Activated CD4-positive, alpha-beta T cell treated with anti-CD3 and anti-CD28 coated beads, Interleukin-2, amount 50 U/mL, for 24 hours (primary cell): ENCODE measurements at regions not wholly inside any gene's neighbourhood (a gene's known extent, or its start where the extent isn't known, plus 50 kb on each side); places are given as distances from the start of the nearest gene placed in this dataset.

ENCODE experiments used
- DNase-seq, 2 donors: peaks; one replicate each; pipeline ENCODE4 v3.0.0-alpha.2; 2020; ENCODE audit warnings: low read depth in 1 of 2, low spot score in 1 of 2

DNA sequence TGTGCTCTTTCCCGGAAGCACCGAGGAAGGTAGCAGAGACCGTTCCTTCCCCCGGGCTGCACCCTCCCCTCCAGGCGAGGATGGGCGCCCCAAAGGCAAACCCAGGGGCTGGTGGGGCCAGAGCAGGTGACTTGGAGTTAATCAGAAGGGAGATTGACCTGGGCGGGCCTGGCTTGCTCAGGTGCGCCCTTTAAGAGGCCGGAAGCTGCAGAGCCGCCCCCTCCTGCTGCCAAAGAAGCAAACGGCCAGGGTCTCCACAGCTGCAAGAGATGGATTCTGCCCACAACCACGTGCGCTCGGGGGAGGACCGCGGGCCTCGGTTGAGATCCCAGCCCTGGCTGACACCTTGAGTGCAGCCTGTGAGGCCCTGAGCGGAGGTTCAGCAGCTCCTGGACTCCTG, 218.2 kb upstream of the NAALADL2 start:
- DNase-seq, result no peak

DNA sequence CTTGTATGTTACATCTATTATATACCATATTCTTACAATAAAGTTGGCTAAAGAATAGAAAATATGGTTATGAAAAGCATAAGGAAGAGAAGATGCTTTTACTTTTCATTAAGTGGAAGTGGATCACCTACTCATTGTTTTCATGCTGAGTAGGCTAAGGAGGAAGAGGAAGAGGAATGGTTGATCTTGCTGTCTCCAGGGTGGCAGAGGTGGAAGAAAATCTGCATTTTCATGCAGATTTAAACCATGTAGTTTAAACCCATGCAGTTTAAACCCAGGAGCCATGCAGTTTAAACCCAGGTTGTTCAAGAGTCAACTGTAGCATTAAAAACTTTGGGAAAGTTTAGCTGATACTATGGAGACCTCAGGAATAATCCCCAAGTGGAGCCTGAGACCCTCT, 214.8 kb upstream of the NAALADL2 start:
- no peak for DNase-seq

DNA sequence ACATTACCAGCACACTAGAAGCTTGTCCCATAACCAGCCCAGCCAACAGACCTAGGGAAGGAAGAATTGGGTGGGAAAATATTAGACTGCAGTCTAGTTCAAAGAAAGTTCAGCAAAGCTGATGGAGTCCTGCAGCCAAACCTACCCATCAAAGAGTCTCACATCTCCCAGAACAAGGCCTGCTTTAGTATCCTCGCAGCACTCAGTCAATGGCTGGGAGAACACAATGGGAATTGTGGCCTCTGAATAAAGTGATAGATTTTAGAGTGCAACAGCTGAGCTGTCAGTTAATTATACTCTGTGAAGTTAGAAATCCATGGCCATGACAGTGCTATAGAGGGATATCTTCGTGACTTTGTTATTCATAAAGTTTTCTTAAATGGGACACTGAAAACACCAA, 207.2 kb upstream of the NAALADL2 start:
- DNase-seq, result no peak

DNA sequence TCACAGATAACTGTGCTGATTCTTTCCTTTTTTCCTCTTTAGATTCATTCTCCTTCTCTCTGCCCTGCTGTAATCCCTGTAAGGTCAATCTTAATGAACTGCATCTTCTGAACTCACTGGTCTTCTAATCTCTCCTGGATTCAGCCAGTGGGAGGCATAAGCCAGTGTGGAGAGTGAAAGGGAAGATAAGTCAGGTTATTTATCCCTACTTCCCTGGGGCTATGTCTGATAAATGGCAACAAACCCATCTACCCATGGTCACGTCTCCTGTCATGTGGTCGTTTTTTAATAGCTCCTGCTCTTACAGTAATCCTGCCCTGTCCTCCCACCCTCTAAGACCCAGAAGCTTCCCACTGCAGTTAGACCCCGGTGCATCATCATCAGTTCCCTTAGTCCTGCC, 199.6 kb upstream of the NAALADL2 start:
- DNase-seq, result no peak

DNA sequence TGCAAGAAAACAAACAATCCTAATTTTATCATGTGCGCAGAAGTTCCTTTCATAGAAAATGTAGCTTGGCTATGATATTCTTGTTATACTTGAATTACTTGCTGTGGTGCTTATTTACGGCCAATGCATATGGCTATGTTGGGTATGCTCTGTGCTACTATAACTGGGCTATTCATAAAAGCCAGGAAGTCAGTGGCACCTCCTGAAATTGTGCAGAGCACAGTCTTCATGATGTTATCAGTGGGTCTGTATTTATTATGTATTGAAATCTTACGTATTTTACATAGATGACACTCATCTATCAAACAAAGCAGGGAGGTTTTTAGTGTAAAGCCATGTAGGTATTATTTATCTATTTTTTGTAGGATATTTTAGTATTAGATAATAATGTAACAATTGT, 196.5 kb upstream of the NAALADL2 start:
- DNase-seq, result no peak

DNA sequence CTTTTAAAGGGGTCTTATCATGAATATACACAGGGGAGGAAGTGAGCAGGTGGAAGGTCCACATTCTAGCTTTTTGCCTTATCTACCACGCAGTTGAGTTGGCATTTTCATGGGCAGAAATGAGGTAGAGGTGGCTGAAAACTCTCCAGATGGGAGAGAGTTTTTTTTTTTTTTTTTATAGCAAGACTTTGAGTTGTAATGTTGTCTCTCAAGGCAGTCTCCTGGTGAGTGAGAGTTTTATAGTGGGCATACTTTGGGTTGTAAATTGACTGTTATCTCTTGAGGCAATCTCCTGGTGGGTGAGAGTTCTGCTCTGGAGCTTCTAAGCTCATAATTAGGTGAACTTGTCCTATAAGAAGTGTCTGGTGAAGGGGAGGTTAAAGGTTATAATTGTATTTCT, 191.7 kb upstream of the NAALADL2 start:
- DNase-seq, result no peak

DNA sequence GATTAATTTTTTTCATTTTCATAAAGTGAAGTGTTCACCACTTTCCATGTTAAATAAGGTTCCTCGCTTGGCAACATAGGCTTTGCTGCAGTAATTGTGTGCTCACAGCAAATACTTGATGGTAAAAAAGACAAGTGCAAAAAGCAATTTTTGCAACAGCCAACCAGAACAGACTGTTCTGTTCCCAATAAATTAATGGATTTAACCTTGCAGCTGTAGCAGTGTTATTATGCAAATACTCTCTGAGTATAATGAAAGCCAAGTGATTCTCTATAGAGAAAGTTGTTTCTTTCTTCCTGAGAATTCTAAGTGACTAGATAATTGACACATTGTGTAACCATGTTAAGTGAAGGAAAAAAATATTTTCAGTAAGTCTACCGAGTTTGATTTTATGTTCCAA, 183.7 kb upstream of the NAALADL2 start:
- no peak for DNase-seq

DNA sequence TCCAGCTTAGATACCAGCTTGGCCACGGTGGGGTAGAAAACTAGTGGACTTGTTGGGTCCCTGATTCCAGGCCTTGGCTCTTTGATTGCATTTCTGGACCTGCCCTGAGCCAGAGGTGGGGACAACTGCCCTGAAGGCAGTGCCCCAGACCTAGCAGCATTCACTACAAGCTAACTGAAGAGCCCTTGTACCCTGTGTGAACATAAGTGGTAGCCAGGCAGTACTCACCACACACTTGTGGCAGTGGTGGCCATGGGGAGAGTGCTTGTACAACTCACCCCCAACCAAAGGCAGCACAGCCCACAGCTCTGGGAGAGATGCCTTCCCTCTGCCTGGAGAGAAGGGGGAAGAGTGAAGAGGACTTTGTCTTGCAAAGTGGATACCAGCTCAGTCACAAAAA, 177.3 kb upstream of the NAALADL2 start:
- no peak for DNase-seq

DNA sequence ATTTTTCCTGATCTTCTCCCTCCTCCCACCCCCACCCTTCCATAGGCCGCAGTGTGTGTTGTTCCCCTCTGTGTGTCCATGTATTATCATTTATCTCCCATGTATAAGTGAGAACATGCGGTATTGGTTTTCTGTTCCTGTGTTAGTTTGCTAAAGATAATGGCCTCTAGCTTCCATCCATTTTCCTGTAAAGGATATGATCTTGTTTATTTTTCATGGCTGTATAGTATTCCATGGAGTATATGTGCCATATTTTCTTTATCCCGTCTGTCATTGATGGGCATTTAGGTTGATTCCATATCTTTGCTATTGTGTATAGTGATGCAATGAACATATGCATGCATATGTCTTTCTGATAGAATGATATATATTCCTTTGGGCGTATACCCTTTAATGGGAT, 173.3 kb upstream of the NAALADL2 start:
- no peak for DNase-seq

DNA sequence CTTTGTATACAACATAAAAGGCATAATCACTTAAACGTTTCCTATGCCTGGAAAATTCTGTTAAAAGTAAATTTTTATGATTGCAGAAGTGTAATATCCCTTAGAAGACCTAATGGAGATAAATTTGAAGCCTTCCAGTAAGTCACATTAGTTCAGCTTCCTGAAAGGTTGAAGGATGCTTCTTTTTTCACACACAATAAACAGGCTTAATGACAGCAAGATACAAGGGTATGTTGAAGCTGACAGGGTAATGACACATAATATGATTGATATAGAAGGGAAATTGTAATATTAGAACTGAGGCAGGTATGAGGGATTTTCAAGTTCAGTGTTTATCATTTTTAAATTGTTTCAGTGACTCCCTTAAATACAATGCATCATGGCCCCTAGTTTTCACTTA, 161.8 kb upstream of the NAALADL2 start:
- no peak for DNase-seq

DNA sequence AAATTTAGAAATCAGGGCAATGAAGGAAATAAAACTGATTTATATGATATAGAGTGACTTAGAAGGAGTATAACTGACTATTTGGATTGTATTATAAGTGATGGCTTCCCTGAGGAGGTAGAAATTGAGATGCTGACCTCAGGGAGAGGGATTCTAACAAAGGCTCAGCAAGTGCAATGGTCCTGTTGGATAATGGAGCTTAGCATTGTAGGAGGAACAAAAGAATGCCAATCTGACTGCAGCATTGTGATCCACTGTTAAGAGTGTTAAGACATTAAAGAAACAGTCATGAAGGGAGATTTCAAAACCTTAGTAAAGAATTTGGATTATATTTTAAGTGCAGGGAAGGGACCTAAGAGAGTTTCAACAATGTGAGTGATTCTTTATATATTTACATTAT, 158.4 kb upstream of the NAALADL2 start:
- no peak for DNase-seq

DNA sequence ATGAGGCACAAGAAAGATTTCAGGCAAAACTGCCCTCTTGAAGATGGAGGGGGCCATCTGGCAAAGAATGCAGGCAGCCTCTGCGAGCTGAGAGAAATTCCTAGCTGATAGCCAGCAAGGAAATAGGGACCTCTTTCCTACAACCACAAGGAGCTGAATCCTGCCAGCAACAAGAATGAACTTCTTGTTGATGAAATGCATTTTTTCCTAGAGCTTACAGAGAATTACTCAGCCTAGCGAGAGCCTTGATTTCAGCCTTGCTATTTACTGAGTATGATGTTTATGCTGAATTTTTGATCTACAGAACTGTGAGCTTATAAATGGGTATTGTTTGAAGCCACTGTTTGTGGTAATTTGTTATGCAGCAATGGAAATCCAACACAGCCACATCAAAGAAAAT, 148.5 kb upstream of the NAALADL2 start:
- no peak for DNase-seq

DNA sequence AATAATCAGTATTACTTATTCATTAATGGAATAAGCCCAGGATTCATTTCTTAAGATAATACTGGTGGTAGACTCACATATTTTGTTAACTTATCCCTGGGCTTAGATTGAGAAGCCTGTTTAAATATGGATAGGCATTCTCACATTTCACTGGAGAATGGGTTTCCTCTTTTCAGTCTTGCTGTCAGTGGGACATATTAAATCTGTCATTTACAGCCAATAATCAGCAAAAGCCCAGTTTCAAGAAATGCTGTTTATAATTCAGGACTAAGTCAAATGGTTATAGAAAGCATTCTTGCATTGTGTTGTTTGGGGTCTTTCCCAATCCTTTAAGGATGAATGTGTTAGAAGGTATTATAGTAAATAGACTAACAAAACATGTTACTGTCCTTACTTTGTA, 143.7 kb upstream of the NAALADL2 start:
- no peak for DNase-seq

DNA sequence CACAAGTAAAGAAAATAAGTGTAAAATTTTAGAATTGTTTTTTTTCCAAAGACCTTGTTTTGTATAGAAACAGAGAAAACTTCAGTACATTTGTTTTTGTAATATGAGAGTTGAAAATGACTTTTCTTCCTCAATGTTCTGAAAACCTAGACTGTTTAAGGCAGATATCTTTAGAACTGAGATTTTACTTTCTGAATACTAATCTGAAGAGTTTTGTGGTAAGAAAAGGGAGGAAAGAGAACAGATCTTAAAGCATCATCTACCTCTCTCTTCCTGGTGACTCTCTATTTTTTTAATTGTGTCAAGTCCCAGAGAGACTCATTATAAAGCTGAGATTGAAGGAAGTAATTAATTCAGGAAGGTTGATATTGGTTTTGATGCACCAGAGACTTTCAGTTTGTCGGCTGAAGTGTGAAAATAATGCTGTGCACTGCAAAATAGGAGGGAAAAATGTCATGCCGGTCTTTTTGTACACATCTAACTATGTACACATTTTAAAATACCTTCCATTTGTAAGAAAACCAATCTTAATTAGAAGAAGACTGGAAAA, 142.1 kb upstream of the NAALADL2 start:
- DNase-seq, result no peak

DNA sequence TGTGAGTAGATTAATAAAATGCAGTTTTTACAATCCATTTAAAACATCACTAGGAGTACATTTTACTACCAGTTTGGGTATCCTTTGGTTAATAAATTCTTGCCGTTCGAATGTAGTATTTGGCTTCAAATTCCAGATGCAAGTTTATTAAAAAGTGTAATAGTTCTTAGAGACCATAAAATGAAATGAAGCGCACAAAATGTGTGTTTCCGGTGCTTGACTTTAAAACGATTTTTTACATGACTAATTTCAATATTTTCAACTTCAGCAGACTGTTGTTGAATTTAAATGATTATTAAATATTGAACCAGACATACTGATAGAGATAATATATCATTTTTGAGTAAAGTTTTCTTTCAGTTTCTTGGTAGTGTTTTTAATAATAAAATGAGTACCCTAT, 138.4 kb upstream of the NAALADL2 start:
- no peak for DNase-seq

DNA sequence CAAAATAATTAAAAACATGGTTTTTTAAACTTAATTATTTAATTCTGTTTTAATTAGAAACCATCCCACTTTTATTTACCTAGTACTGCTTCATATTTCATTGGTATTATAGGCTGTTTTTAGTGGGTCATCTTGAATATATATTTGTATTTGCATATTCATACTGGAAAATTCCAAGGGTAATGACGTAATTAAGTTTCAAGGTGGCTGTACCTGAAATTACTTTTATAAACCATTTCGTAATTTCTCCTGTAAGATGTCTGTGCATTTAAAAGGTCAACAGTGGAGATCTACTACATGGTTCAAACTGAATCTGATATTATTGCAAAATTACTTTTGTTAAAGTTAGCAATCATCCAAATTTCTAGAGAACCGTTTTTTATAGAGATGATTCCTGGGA, 133.8 kb upstream of the NAALADL2 start:
- DNase-seq, result no peak

DNA sequence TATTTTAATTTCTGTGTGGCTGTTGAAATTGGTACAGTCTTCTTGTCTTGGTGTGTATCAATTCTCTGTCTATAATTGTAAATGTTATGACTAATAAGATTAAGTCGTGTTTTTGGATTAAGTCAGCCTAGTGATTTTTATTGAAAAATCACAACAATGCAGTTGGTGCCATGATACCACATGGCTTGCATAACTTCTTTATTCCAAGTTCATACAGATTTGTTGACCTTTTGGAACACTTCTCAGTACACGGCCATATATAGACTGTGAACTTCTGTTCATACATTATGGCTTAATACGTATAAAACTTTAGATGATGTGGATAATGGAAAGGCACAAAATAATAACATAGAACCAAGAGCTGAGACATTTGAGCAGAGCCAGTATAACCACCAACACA, 121.2 kb upstream of the NAALADL2 start:
- no peak for DNase-seq

DNA sequence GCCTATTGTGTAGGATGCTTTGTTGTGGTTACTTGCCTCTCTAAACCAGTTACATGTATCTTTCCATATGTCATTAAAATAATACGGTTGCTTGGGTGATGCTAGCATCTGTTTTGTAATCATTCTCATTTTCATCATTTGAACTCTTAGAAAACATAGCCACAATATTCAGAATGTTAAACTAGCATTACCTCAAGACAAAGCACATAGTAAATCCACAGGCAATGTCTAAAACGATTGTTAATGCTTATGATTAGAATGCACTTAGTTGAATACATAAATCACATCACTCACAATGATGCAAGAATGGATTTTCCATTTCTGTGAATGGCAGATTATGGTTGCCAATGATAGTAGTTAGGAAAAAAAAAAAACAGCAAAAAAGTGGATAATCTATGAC, 110.0 kb upstream of the NAALADL2 start:
- DNase-seq, result no peak

DNA sequence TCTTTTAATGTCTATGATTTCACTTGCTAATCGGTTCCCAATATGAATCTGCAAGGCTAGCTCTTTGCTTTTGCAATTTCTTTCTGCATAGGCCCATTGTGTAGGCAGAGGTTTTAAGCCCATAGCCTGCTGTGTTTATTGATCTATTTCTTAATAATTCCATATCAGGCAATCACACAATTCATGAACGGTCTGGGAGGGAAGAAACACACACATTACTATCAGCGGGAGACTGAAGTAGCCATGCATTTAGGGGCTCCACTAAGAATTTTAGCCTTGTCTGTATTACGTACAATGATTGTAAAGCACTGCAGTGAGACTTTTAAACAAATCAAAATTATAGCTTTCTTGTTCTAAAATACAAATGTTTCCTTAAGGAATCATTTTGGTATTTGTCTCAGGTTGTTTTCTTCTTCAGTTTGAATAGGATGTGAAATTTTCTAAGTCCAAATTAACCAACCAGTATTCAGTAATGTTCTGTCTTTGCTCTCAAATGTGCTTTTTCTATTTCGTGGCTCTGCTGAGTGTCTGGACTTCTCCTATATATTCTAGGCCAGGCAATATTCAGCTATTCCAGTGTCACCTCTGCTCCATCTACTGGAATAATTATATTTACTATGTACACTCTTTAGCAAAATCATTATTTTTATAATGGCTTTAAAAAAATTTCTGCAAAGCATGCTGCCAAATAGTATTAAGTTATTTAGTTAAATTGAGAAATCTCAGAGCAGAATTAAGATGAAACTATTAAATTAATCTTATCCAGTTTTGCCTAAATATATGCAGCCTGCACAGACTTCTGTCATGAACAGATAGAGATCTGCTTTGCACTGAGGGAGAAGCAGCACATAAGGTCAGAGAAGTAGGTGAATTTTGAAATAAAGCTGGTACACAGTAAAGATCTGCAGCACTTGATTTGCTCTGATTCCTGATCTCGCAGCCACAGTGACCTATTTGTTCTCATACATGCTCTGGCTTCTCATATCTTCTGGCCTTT, 103.0 kb upstream of the NAALADL2 start:
- no peak for DNase-seq

DNA sequence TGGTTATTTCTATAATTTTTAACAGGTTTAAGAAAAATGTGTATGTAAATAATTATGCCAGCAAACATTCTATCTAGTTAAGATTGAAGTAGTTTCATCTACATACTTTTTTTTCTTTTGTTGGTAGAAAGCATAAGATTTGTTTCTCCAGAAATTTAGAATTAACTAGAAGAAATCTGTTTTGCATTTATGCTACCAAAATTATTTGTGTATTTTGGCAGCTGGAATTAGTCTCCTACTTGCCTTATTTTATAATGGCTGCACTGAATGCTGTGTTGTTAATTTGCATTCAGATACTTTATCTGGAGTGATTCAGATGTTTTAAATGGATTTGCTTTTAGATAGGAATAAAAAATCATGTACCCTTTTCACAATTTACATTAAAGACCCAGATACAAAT, 100.2 kb upstream of the NAALADL2 start:
- DNase-seq, result no peak

DNA sequence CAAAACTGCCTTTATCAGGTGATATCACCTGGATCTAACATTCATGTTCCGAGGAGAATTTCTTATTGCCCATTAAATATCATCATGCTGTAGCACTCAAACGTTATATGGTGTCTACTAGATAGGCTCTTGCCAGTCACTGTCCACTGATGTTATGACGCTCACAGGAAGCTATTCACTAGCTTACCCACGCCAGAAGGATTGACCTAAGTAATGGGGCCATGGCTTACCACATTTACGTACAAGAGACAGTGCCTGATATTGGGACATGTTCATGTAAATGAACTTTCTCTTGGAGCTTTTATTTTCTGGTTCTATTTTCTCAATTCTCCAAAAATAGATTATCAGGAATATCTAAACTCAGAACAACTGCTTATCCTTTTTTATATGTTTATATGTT, 91.7 kb upstream of the NAALADL2 start:
- DNase-seq, result no peak

DNA sequence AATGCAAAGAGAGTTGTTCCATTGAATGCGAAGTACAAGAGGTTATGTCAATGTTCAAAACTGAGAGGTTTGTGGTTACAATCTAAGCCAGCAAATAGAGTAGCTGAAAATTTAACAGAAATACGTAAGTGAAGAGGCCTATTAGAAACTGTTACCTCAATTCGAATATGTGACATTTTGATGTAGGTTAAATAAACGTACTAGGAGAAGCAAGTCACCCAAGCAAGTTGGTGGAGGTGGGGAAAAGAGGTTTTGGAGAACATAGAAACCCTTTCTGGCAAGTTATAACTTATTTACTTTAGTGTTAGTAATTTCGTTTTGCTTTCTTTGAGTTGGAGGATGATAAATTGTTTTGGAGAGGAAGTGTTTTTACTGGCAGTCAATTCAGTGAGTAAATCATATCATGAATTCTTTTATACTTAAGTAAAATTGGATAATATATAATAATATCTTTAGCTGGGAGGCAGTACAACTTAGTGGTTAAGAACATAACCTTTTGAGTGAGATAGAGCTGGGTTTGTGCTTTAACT, 91.2 kb upstream of the NAALADL2 start:
- DNase-seq, result no peak

DNA sequence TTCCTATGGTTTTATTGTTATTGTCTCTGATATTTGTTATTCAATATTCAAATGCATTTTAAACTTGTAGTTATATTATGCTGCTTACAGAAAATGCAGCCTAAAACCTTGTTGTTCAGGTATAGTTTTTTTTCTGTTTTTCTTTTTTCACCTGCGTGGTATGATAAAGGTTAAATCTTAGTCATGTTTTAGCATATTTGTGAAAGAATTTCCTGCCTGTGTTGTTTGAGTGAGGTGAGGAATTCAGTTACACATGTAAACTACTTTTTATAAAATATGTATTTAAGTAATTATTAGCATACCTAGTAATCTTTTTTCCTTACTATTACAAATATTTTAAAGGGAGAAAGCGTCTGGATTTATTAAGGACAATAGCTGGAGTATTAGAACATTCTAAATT, 90.0 kb upstream of the NAALADL2 start:
- DNase-seq, result no peak
